ENCODE measurements at regions not wholly inside any gene's neighbourhood (a gene's known extent, or its start where the extent isn't known, plus 50 kb on each side); places are given as distances from the start of the nearest gene placed in this dataset.

GRCh38 chr5:157989296-157989695, 130.4 kb upstream of the CLINT1 start:
- no peak for DNase-seq (ENCODE audit: low read depth, low spot score)
- ChIA-PET CTCF (interaction anchor here (1.1 to 1.7 kb wide), 2 partner anchors 172 to 228 kb away, joined by 4 to 6 read pairs; no protein-coding TSS in a partner anchor), POLR2A (no interaction called here)
- TF ChIP-seq CTCF (IDR thresholded peaks at IDR 0.05; ENCODE audit: insufficient read depth, low read length, missing control alignments): no peak
- no peak overlapping the region for H3K4me3 ChIP-seq (ENCODE audit: low read depth, low read length)

DNA sequence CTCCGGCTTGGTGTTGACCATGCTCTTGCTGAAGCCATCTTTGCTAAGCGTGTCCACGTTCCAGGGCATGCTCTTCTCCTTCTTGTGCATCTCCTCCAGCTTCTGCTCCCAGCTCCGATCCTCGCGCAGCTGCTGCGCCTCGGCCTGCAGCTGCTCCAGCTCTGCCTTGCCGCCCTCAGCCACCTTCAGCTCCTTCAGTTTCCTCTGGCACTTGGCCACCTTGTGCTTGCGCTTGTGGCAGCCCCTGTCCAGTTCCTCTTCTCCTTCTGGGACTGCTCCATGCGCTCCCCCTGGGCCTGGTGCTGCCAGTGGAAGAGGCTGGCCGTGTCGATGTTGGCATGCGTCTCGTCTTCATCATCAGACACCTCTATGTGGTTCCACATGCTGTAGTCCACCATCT, 128.3 kb upstream of the CLINT1 start:
- H3K4me3 ChIP-seq (ENCODE audit: low read depth, low read length): no peak overlapping the region
- CTCF ChIA-PET: no interaction called here
- POLR2A ChIA-PET: no interaction called here
- TF ChIP-seq CTCF (IDR thresholded peaks at IDR 0.05; ENCODE audit: insufficient read depth, low read length, missing control alignments): no peak
- no peak for DNase-seq (ENCODE audit: low read depth, low spot score)

GRCh38 chr5:157986431-157986990, 127.6 kb upstream of the CLINT1 start:
- ChIA-PET POLR2A (no interaction called here), CTCF (no interaction called here)

GRCh38 chr5:157984611-157985010, 125.7 kb upstream of the CLINT1 start:
- ChIA-PET CTCF (no interaction called here), POLR2A (no interaction called here)
- H3K4me3 ChIP-seq (ENCODE audit: low read depth, low read length): no peak overlapping the region
- TF ChIP-seq CTCF (IDR thresholded peaks at IDR 0.05; ENCODE audit: insufficient read depth, low read length, missing control alignments): no peak
- no peak for DNase-seq (ENCODE audit: low read depth, low spot score)

More at GRCh38 chr5:157986431-157986990, 127.6 kb upstream of the CLINT1 start:
- no peak for DNase-seq (ENCODE audit: low read depth, low spot score)
- H3K4me3 ChIP-seq (ENCODE audit: low read depth, low read length): no peak overlapping the region
- no peak for TF ChIP-seq CTCF (IDR thresholded peaks at IDR 0.05; ENCODE audit: insufficient read depth, low read length, missing control alignments)

GRCh38 chr5:157983906-157984551, 125.1 kb upstream of the CLINT1 start:
- no peak for DNase-seq (ENCODE audit: low read depth, low spot score)
- H3K4me3 ChIP-seq (ENCODE audit: low read depth, low read length): no peak overlapping the region
- TF ChIP-seq CTCF (IDR thresholded peaks at IDR 0.05; ENCODE audit: insufficient read depth, low read length, missing control alignments): no peak
- POLR2A ChIA-PET: no interaction called here
- CTCF ChIA-PET: interaction anchor here (0.6 kb wide), 1 partner anchor 11 kb away, joined by 3 read pairs; no protein-coding TSS in a partner anchor

DNA sequence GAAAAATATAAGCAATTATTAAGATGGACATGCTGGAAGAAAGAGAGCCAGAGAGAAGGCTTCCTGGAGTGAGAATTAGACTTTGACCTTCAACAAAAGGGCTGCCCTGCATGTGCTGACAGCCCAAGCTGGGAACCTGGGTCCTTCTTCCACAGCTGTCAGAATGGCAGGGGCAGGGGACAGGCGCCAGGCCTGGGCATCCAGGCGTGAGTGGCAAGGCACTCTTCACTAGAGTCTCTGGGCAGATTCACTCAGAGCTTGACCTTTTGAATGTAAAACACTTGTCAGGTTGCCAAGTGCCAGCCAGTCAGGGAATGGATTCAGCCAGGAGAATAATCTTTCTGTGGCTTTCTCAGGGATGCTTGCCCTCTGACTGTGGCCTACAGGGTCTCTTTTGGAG, 119.1 kb upstream of the CLINT1 start:
- TF ChIP-seq CTCF (IDR thresholded peaks at IDR 0.05; ENCODE audit: insufficient read depth, low read length, missing control alignments): no peak
- no peak for DNase-seq (ENCODE audit: low read depth, low spot score)
- CTCF ChIA-PET: no interaction called here
- no peak overlapping the region for H3K4me3 ChIP-seq (ENCODE audit: low read depth, low read length)
- POLR2A ChIA-PET: no interaction called here
